Body of pancreas (tissue), 4 donors: ENCODE measurements at regions not wholly inside any gene's neighbourhood (a gene's known extent, or its start where the extent isn't known, plus 50 kb on each side); places are given as distances from the start of the nearest gene placed in this dataset.

Experiments used
- CTCF ChIP-seq, 7 experiments: fragments of 450-650 bp in 4 of 7; fragments of 200-600 bp in 3 of 7; sonication (generic) in 3 of 7; IDR thresholded peaks; one replicate each; pipeline ENCODE4 v1.5.1; 2016 to 2019; ENCODE audit warnings: antibody characterized with exemption in 7 of 7
- POLR2A ChIP-seq, 3 donors: fragments of 450-650 bp; IDR thresholded peaks; one replicate each; pipeline ENCODE4 v1.6.1; 2016; ENCODE audit warnings: antibody characterized with exemption in 3 of 3, mild to moderate bottlenecking in 2 of 3

DNA sequence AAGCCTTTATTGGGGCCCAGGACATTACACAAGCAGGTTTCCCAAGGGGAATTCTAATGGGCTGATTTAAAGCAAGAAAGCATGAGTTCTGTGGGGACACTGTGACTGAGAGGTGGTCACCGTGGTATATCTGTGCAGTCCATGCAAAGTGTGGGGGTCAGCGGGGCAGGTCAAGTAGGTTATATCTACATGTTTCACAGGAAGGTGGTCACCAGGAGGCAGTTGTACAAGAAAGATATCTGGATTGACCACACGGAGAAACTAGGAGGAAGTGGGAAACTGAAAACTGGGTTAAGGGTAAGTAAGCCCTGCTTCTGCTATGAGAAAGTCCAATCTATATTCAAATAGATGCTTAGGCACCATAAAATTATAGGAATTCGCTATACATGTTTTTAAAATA lies 77.8 kb upstream of the CNOT2 start:
- TF ChIP-seq CTCF (IDR thresholded peaks at IDR 0.05) (no peak), POLR2A (IDR thresholded peaks at IDR 0.05) (no peak)
